GM21619 (cell line): ENCODE measurements at regions not wholly inside any gene's neighbourhood (a gene's known extent, or its start where the extent isn't known, plus 50 kb on each side); places are given as distances from the start of the nearest gene placed in this dataset.

Experiments used
- ATAC-seq: cut with Tn5 transposase; IDR thresholded peaks from one replicate; pipeline ENCODE4 v1.9.1; 2021; ENCODE audit not compliant: unreplicated experiment

DNA sequence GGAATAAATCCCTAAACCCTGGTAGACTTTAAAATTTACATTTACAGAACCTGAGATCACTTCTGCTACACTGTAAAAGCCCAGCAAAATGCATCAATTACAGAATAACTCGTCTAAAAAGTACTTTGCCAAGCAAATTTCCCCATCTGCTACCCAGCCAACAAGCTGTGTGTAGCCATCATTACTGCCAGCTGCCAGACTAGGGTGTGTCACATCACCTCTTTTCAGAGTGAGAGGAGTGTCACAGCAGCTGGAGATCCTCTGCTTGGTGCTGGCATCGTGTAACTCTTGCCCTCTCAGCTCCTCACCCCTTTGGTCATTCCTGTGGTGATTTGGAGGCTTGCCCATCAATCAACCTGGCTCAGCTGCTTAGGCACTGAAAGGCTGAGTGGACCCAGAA is 340.4 kb upstream of the MMADHC start:
- no peak for ATAC-seq

GRCh38 chr2:149926149-149926548 is 338.6 kb upstream of the MMADHC start:
- no peak for ATAC-seq

DNA sequence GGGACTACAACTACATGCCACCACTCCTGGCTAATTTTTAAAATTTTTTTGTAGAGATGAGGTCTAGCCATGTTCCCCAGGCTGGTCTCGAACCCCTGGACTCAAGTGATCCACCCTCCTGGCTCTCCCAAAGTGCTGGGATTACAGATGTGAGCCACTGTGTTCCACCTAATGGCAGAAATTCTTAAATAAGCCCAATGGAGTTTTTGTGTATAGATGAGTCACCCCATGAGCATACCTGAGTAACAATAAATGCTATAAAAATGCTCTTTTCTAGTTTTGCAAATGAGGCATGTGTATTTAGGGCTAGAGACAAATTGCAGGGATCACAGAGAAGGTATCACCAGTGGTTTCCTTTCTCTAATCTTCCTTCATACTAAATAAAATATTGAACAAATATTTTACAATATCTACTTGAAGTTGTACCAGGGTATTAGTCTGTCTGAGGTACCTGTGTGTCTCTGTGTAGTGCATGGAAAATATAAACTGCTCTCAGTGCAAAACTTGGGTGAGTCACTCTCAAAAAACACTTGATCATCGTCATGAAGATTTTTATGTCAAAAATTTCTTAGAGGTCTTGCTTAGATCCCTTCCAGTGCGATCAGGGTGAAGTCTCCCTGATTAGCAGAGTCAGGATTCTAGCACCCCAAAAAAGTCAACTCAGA is 337.1 kb upstream of the MMADHC start:
- no peak for ATAC-seq

DNA sequence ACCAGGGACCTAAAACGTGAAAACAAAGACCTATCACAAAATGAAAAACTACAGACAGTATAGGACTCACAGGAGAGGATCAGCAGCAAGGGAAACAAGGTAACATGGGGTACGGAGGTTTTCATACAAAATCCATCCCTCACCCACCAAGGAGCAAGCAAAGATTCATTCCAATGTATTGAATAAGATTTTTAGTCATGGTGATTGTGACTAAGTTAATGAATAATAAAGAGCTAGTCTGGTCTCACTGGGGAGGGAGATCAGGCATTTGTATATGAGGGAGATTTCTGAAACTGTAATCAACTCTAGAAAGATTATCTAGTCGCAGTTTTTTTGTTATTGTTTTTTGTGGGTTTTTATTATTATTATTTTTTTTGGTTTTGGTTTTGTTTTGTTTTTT is 336.5 kb upstream of the MMADHC start:
- ATAC-seq = no peak

GRCh38 chr2:149921911-149922616 is 334.5 kb upstream of the MMADHC start:
- ATAC-seq = no peak

GRCh38 chr2:149920389-149920788 is 332.8 kb upstream of the MMADHC start:
- no peak for ATAC-seq

DNA sequence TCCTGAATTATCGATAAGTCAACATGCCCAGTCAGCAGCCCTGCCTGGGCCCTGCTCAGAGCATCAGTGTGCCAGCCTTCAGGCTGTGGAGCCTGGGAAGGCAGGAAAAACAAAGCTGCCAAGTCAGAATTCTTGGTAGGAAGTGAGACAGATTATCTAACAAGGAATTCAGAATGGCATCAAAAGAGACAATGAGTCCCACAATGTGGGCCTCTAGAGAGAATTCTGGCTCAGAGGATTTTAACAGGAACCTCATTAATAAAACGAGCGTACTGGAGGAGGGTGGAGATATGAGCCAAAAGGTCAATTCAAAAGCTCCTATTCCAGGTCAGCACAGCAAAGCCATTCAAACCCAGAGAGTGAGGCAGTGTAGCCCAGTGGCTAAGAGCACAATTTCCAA is 327.6 kb upstream of the MMADHC start:
- ATAC-seq = no peak

- no peak for ATAC-seq
These were observed 321.4 kb upstream of the MMADHC start for GRCh38 chr2:149908726-149909683.

DNA sequence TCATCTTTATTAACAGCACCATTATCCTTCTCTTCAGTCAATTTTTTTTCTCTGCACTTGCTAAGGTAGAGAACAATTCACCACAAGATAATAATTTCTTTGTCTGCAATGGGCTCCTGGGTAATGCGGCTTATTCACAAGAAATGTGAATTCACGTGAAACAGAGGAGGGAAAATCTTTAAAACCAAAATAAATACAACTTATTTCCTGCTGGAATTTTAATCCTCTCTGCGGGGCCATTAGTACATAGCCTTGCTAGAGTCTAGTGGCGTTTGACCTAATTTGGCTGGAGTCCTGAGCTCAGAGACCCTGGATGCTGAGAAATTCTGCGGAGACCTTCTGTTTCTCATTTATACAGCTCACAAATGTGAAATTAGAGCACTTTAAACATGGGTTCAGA is 319.3 kb upstream of the MMADHC start:
- ATAC-seq = no peak

GRCh38 chr2:149904352-149905175 is 317.0 kb upstream of the MMADHC start:
- no peak for ATAC-seq

- no peak for ATAC-seq
These were observed 316.1 kb upstream of the MMADHC start for GRCh38 chr2:149903626-149904025.

- no peak for ATAC-seq
These were observed 314.5 kb upstream of the MMADHC start for GRCh38 chr2:149902081-149902480.

- ATAC-seq = no peak
These were observed 313.8 kb upstream of the MMADHC start for GRCh38 chr2:149901231-149901859.

DNA sequence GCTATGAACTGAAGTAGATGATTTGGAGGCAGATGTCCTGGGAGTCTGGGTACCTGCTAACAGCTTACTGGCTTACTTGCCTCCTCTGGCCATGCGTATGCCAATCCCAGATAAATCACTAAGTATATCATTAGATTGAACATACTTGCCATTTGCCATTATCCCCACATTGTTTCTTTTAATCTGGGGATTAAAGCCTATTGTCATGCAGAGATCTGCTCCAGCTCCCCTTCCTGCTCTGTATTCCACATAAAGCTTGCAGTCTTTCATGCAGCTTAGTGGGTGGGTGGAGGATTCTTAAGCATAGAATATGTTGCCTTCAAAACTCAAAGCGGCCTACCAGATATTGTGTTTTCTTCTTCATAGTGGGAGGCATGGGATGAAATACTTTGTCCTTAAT is 311.8 kb upstream of the MMADHC start:
- ATAC-seq = no peak

- ATAC-seq = no peak
These were observed 307.2 kb upstream of the MMADHC start for GRCh38 chr2:149894760-149895159.

DNA sequence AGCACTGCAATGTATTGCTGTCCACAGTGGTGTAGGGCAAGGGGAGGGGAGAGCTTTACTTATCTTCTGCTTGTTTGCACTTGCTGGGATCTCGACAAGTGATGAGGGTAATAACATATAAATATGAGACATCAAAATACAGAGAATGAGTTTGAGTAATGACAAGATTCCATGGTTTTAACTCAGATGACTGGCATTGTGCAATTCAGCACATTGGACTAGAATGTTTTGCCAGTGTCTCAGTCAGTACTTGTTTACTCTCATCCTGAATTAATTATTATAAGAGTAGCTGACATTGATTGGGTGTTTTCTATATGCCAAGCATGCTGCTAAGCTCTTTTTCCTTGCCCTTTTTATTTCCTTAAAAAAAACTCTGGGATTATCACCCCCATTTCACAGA is 306.7 kb upstream of the MMADHC start:
- no peak for ATAC-seq

DNA sequence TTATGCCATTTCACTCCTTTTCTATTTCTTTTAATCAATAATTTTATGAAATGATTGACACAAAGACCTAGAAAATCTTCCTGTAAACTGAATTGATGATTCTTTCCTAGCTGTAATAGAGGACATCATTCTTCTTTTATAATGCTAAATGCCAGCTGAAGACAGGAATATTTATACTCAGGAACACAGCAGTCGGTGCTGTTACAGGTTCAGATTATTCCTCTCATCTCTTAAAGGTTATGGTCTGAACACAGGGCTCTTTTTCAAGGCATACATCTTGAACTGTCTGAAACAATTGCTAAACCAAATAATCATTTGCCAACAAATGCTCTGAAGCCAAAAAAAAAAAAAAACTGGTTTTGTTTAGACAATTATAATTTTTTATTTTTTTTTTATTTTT is 305.0 kb upstream of the MMADHC start:
- no peak for ATAC-seq

- no peak for ATAC-seq
These were observed 298.4 kb upstream of the MMADHC start for GRCh38 chr2:149885946-149886345.

GRCh38 chr2:149885468-149885867 is 297.9 kb upstream of the MMADHC start:
- no peak for ATAC-seq

GRCh38 chr2:149884871-149885270 is 297.3 kb upstream of the MMADHC start:
- ATAC-seq = no peak
